SK-N-SH treated with all-trans-retinoic acid at 6 μM for 48 hours (cell line): ENCODE measurements at regions not wholly inside any gene's neighbourhood (a gene's known extent, or its start where the extent isn't known, plus 50 kb on each side); places are given as distances from the start of the nearest gene placed in this dataset.

Experiments
- ATAC-seq: fragments of 200-7000 bp; cut with Tn5 transposase; 3 replicates; pipeline ENCODE4 v1.9.1; 2020; ENCODE audit warnings: mild to moderate bottlenecking, moderate library complexity
- ESRRG ChIP-seq: fragments of 250-450 bp; sonication (Bioruptor Pico); IDR thresholded peaks from 2 replicates; pipeline ENCODE4 v1.6.1; 2021; ENCODE audit warnings: mild to moderate bottlenecking
- GLIS3 ChIP-seq: fragments of 250-450 bp; sonication (Bioruptor Pico); IDR thresholded peaks from 2 replicates; pipeline ENCODE4 v1.5.0; 2020; ENCODE audit warnings: mild to moderate bottlenecking, moderate library complexity
- ISL1 ChIP-seq: fragments of 250-450 bp; sonication (Bioruptor Pico); IDR thresholded peaks from 2 replicates; pipeline ENCODE4 v2.1.2; 2022; ENCODE audit warnings: mild to moderate bottlenecking, moderate library complexity
- OSR1 ChIP-seq: fragments of 250-450 bp; sonication (Bioruptor Pico); IDR thresholded peaks from 2 replicates; pipeline ENCODE4 v1.8.0; 2022; ENCODE audit warnings: moderate library complexity, mild to moderate bottlenecking, inconsistent platforms
- PPARA ChIP-seq: fragments of 250-450 bp; sonication (Bioruptor Pico); IDR thresholded peaks from 2 replicates; pipeline ENCODE4 v1.5.0; 2020; ENCODE audit warnings: mild to moderate bottlenecking, borderline replicate concordance
- RARB ChIP-seq: fragments of 250-450 bp; sonication (Bioruptor Pico); IDR thresholded peaks from 2 replicates; pipeline ENCODE4 v1.8.0; 2021; ENCODE audit warnings: mild to moderate bottlenecking, moderate library complexity
- SNAI2 ChIP-seq: fragments of 250-450 bp; sonication (Bioruptor Pico); IDR thresholded peaks from 2 replicates; pipeline ENCODE4 v1.5.0; 2020; ENCODE audit warnings: mild to moderate bottlenecking, moderate library complexity
- TCF4 ChIP-seq: fragments of 250-450 bp; sonication (Bioruptor Pico); IDR thresholded peaks from 2 replicates; pipeline ENCODE4 v1.8.0; 2021; ENCODE audit warnings: mild to moderate bottlenecking, moderate library complexity, borderline replicate concordance
- TOX ChIP-seq: fragments of 250-450 bp; sonication (Bioruptor Pico); IDR thresholded peaks from 2 replicates; pipeline ENCODE4 v1.8.0; 2021; ENCODE audit warnings: mild to moderate bottlenecking, moderate library complexity, borderline replicate concordance
- ZFP30 ChIP-seq: fragments of 450-650 bp; formaldehyde crosslinking; IDR thresholded peaks from 2 replicates; pipeline ENCODE4 v1.5.0; 2022; ENCODE audit warnings: mild to moderate bottlenecking, moderate library complexity
- ZNF565 ChIP-seq: fragments of 450-650 bp; formaldehyde crosslinking; conservative IDR thresholded peaks from 2 replicates; pipeline ENCODE4 v1.5.0; 2020; ENCODE audit warnings: low read depth, mild to moderate bottlenecking, moderate library complexity
- ZNF70 ChIP-seq: fragments of 450-650 bp; formaldehyde crosslinking; IDR thresholded peaks from 2 replicates; pipeline ENCODE4 v1.5.0; 2020; ENCODE audit warnings: mild to moderate bottlenecking, moderate library complexity
- TF ChIP-seq, protein P1 (sequence below): fragments of 250-450 bp; sonication (Bioruptor Pico); IDR thresholded peaks from 2 replicates; pipeline ENCODE4 v1.5.0; 2020; ENCODE audit warnings: mild to moderate bottlenecking, moderate library complexity
- TF ChIP-seq, protein P2 (sequence below): fragments of 250-450 bp; sonication (Bioruptor Pico); IDR thresholded peaks from 2 replicates; pipeline ENCODE4 v1.8.0; 2020; ENCODE audit warnings: mild to moderate bottlenecking, moderate library complexity, borderline replicate concordance
- TF ChIP-seq, protein P3 (sequence below): fragments of 250-450 bp; sonication (Bioruptor Pico); IDR thresholded peaks from 2 replicates; pipeline ENCODE4 v1.5.1; 2021; ENCODE audit warnings: mild to moderate bottlenecking, moderate library complexity

DNA sequence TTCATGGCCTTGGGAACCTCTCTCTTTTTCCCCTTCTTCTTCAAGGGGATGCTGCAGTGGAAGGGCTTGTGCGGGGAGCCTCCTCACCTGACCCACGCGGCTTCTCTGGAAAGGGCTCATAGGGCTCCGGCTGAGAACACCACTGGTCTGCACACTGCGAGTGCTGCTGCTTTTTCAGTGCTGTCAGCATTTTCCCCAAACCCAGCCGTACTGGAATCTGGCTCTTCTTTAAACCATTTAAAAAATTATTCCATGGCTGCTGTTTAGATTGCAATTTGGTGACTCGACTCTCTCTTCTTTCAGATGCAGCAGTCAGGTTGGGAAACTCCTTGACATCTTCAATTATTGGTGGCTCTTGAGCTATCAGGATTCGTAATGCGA is 272.6 kb upstream of the DSEL start:
- ATAC-seq = no peak
- TF ChIP-seq, protein P1, sequence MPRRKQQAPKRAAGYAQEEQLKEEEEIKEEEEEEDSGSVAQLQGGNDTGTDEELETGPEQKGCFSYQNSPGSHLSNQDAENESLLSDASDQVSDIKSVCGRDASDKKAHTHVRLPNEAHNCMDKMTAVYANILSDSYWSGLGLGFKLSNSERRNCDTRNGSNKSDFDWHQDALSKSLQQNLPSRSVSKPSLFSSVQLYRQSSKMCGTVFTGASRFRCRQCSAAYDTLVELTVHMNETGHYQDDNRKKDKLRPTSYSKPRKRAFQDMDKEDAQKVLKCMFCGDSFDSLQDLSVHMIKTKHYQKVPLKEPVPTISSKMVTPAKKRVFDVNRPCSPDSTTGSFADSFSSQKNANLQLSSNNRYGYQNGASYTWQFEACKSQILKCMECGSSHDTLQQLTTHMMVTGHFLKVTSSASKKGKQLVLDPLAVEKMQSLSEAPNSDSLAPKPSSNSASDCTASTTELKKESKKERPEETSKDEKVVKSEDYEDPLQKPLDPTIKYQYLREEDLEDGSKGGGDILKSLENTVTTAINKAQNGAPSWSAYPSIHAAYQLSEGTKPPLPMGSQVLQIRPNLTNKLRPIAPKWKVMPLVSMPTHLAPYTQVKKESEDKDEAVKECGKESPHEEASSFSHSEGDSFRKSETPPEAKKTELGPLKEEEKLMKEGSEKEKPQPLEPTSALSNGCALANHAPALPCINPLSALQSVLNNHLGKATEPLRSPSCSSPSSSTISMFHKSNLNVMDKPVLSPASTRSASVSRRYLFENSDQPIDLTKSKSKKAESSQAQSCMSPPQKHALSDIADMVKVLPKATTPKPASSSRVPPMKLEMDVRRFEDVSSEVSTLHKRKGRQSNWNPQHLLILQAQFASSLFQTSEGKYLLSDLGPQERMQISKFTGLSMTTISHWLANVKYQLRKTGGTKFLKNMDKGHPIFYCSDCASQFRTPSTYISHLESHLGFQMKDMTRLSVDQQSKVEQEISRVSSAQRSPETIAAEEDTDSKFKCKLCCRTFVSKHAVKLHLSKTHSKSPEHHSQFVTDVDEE = no peak
- TF ChIP-seq TCF4 (CRISPR knock-in tag) = no peak
- no peak for TF ChIP-seq SNAI2 (CRISPR knock-in tag)
- no peak for TF ChIP-seq ESRRG
- TF ChIP-seq RARB (CRISPR knock-in tag) = no peak
- TF ChIP-seq OSR1 (CRISPR knock-in tag) = no peak
- no peak for TF ChIP-seq PPARA
- TF ChIP-seq, protein P2, sequence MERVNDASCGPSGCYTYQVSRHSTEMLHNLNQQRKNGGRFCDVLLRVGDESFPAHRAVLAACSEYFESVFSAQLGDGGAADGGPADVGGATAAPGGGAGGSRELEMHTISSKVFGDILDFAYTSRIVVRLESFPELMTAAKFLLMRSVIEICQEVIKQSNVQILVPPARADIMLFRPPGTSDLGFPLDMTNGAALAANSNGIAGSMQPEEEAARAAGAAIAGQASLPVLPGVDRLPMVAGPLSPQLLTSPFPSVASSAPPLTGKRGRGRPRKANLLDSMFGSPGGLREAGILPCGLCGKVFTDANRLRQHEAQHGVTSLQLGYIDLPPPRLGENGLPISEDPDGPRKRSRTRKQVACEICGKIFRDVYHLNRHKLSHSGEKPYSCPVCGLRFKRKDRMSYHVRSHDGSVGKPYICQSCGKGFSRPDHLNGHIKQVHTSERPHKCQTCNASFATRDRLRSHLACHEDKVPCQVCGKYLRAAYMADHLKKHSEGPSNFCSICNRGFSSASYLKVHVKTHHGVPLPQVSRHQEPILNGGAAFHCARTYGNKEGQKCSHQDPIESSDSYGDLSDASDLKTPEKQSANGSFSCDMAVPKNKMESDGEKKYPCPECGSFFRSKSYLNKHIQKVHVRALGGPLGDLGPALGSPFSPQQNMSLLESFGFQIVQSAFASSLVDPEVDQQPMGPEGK (CRISPR knock-in tag) = no peak
- no peak for TF ChIP-seq GLIS3

DNA sequence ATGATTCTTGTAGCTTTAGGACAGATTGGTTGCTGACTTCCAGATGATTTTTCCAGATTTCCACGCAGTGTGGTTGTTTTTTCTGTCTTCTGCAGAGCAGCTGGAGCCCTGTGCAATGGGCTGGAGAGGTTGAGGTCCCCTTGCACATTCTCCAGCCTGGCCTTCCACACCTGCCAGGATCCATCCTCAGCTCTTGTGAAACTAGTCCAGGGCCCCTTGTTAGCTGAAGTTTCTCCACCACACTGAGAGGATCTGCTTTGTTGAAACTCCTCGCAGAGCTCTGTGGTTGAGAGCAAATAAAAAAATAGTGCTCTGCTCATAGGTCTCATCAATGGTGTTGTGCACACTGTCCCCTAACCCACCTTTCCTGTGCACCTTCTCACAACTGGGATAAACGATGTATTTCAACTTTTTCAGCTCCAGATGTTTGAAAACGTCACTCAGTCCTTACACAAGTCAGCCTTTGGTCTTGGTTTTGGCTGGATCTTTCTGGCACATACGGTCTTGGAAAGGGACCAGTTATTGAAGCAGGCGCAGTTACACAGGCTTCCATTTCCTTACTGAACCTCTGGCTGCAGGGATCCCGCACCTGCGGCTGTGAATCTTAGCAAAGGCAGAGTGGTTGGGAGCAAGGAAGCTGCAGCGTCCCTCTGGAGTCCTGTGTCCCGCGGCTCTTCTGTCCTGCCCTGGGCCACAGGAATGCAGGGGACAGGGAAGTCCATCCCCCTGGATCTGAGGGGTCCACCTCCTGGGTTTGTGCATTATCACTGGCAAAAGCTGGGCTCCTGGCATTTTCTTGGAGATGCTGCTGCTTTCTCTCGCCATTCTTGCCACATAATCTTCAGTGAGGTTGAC is 272.0 kb upstream of the DSEL start:
- TF ChIP-seq, protein P3, sequence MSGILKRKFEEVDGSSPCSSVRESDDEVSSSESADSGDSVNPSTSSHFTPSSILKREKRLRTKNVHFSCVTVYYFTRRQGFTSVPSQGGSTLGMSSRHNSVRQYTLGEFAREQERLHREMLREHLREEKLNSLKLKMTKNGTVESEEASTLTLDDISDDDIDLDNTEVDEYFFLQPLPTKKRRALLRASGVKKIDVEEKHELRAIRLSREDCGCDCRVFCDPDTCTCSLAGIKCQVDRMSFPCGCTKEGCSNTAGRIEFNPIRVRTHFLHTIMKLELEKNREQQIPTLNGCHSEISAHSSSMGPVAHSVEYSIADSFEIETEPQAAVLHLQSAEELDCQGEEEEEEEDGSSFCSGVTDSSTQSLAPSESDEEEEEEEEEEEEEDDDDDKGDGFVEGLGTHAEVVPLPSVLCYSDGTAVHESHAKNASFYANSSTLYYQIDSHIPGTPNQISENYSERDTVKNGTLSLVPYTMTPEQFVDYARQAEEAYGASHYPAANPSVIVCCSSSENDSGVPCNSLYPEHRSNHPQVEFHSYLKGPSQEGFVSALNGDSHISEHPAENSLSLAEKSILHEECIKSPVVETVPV = no peak
- TF ChIP-seq SNAI2 (CRISPR knock-in tag) = no peak
- no peak for ATAC-seq

DNA sequence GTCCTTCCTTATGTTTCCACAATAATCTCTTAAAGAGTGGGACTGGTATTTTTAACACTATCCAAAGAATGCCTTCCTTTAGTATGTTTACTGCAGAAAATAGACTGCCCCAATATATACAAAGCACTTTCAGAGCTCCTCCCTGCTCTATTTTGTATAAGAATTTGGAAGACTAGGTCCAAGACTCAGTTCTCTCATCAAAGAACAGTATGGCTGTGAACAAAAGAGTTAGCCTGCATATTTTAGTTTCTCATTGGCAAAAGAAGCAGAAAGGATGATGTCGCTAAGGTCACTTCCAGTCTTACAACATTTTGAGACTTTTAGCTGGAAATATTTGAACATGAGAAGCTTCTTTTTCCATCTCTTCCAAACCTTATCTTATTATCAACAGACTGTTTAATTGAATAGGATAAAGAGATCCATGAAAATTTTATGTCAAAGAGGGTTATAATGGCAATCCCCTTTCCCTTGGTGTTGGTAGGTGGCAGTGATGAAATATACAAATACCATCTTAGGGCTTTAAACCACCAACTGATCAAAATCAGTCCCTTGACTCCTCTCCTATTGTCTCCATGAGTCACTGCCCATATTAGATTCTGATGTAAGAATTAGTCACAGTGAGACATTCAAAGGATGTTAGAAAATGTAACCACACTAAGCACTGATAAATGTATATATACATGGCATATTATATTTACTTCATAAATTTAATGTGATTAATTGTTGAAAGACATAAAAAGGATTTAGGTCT is 266.9 kb upstream of the DSEL start:
- TF ChIP-seq TOX (CRISPR knock-in tag) (peak; percentile 64; the same call in 1 of the 2 replicates), SNAI2 (CRISPR knock-in tag) (0 out of 2 replicates have a peak, but pooled peaks have one; percentile 13), ISL1 (CRISPR knock-in tag) (peak; percentile 69)
- TF ChIP-seq, protein P1 = no peak
- peak; percentile 92 for ATAC-seq

DNA sequence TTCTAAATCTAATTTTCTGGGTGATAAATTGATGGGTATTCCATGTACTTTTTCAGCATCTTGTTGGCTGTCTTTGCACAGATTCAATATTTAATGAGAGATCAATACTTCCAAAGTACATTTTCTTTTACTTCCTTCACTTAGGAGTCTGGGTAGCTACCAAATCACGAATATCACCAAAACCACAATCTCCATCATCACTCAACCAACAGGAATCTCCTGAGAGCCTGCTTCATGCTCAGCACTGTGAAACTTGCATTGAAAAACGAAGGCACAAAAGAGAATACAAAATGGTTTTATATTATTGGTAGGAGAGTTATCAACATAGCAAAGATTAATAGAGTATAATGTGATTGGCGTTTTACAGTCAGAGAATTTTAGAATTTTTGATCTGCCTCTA is 261.5 kb upstream of the DSEL start:
- no peak for ATAC-seq
- TF ChIP-seq RARB (CRISPR knock-in tag) (no peak), TOX (CRISPR knock-in tag) (no peak), TCF4 (CRISPR knock-in tag) (no peak), PPARA (no peak), SNAI2 (CRISPR knock-in tag) (no peak), ZFP30 (CRISPR knock-in tag) (no peak), ZNF70 (CRISPR knock-in tag) (no peak), ESRRG (no peak), ZNF565 (CRISPR knock-in tag) (no peak)
- TF ChIP-seq, protein P2 (CRISPR knock-in tag) = no peak
- TF ChIP-seq, protein P3 = no peak
- TF ChIP-seq, protein P1 = no peak
